Eye (tissue), 1 donor: ENCODE measurements at regions not wholly inside any gene's neighbourhood (a gene's known extent, or its start where the extent isn't known, plus 50 kb on each side); places are given as distances from the start of the nearest gene placed in this dataset.
"Not testable (repeated sequence)": the region's sequence is repeated elsewhere in the genome, so short reads cannot be mapped to it uniquely, and the experiment has no call there.

Experiments used
- DNase-seq: peaks from one replicate; pipeline ENCODE4 v3.0.0-alpha.2; 2015

GRCh38 chr4:79266136-79266535 lies 59.7 kb downstream of the NAA11 start:
- peak; percentile 41 for DNase-seq

- DNase-seq: no peak
Measured at GRCh38 chr4:79259242-79259641, 66.6 kb downstream of the NAA11 start.

- DNase-seq: no peak
Measured at GRCh38 chr4:79258614-79259176, 67.2 kb downstream of the NAA11 start.

GRCh38 chr4:79257953-79258613 lies 67.8 kb downstream of the NAA11 start:
- no peak for DNase-seq

- no peak for DNase-seq
Measured at GRCh38 chr4:79255793-79256192, 70.1 kb downstream of the NAA11 start.

GRCh38 chr4:79253924-79254323 lies 71.9 kb downstream of the NAA11 start:
- no peak for DNase-seq

- DNase-seq: no peak
Measured at GRCh38 chr4:79253168-79253567, 72.7 kb downstream of the NAA11 start.

- no peak for DNase-seq
Measured at GRCh38 chr4:79250887-79251286, 75.0 kb downstream of the NAA11 start.

- no peak for DNase-seq
Measured at GRCh38 chr4:79249881-79250503, 75.9 kb downstream of the NAA11 start.

- DNase-seq: no peak
Measured at GRCh38 chr4:79248610-79249009, 77.3 kb downstream of the NAA11 start.

- DNase-seq: no peak
Measured at GRCh38 chr4:79247695-79248394, 78.0 kb downstream of the NAA11 start.

GRCh38 chr4:79245200-79245940 lies 80.5 kb downstream of the NAA11 start:
- not testable (repeated sequence) for DNase-seq

GRCh38 chr4:79241846-79242245 lies 84.0 kb downstream of the NAA11 start:
- DNase-seq: no peak

- DNase-seq: no peak
Measured at GRCh38 chr4:79237851-79238250, 88.0 kb downstream of the NAA11 start.

- no peak for DNase-seq
Measured at GRCh38 chr4:79236785-79237184, 89.1 kb downstream of the NAA11 start.

GRCh38 chr4:79235095-79235494 lies 90.8 kb downstream of the NAA11 start:
- DNase-seq: no peak

GRCh38 chr4:79233820-79234219 lies 92.0 kb downstream of the NAA11 start:
- no peak for DNase-seq

- no peak for DNase-seq
Measured at GRCh38 chr4:79232540-79232939, 93.3 kb downstream of the NAA11 start.

GRCh38 chr4:79227860-79228259 lies 98.0 kb downstream of the NAA11 start:
- no peak for DNase-seq

- DNase-seq: no peak
Measured at GRCh38 chr4:79225360-79225759, 100.5 kb downstream of the NAA11 start.

GRCh38 chr4:79224777-79225104 lies 101.1 kb downstream of the NAA11 start:
- DNase-seq: no peak

GRCh38 chr4:79223993-79224776 lies 101.7 kb downstream of the NAA11 start:
- no peak for DNase-seq

GRCh38 chr4:79217025-79217424 lies 108.8 kb downstream of the NAA11 start:
- no peak for DNase-seq
